Activated CD4-positive, alpha-beta T cell treated with anti-CD3 and anti-CD28 coated beads for 1 hour (primary cell): ENCODE measurements at regions not wholly inside any gene's neighbourhood (a gene's known extent, or its start where the extent isn't known, plus 50 kb on each side); places are given as distances from the start of the nearest gene placed in this dataset.

Source experiments
- DNase-seq: peaks from one replicate; pipeline ENCODE4 v3.0.0-alpha.2; 2020

DNA sequence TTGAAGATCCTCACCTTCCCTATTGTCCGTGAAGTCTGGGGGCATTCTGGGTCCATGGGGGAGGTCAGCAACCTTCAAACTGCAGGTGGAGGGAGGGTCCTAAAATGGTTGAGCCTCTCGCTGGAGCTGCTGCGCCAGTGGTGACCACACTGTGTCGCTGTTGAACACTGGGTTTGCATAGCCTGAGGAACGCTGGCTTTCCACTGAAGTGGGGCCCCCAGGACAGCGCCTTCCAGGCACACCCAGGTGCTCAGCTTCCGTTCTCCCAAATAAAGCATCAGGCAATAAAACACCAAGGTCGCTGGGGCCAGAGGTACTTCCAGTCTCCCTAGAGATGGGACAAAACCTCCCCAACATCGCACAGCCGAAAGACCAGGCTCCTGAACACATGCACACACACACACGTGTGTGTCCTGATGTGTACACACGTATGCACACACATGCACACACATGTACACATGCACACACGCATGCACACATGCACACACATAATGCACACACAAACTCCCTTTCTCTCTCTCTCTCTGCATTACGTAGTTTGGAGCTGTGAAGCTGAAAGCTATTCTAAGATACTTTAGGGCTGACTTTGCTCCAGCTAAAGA, 120.6 kb downstream of the IRF8 start:
- no peak for DNase-seq

GRCh38 chr16:86020971-86021370, 122.0 kb downstream of the IRF8 start:
- no peak for DNase-seq

DNA sequence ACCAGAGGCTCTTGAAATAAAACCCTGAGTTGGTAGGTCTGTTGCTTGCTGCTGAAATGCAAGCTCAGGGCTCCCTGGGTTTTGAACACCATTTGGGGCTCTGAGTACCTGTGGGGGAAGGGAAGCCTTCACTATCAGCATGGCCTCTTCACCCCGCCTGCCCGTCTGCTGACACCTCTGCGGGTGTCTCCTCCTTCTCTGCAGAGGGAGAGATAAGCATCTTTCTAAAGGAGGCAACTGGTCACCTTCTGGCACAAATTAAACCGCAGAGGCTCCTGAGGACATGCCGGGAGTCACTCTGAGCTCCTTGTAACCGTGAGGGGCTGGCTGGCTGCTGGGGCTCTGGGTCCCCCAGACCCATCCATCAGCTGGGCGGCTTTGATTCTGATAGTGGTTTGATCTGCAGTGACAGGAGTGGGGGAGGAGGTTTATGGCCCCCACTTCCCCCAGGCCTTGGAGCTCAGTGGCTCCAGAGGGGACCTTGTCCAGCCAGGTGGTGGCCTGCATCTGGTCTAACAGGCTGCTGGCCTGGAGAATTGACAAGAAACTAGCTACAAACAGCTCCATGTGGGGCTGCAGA, 123.5 kb downstream of the IRF8 start:
- DNase-seq, result no peak

- no peak for DNase-seq
Measured at GRCh38 chr16:86024210-86024609, 125.2 kb downstream of the IRF8 start.

- no peak for DNase-seq
Measured at GRCh38 chr16:86025706-86026105, 126.7 kb downstream of the IRF8 start.

DNA sequence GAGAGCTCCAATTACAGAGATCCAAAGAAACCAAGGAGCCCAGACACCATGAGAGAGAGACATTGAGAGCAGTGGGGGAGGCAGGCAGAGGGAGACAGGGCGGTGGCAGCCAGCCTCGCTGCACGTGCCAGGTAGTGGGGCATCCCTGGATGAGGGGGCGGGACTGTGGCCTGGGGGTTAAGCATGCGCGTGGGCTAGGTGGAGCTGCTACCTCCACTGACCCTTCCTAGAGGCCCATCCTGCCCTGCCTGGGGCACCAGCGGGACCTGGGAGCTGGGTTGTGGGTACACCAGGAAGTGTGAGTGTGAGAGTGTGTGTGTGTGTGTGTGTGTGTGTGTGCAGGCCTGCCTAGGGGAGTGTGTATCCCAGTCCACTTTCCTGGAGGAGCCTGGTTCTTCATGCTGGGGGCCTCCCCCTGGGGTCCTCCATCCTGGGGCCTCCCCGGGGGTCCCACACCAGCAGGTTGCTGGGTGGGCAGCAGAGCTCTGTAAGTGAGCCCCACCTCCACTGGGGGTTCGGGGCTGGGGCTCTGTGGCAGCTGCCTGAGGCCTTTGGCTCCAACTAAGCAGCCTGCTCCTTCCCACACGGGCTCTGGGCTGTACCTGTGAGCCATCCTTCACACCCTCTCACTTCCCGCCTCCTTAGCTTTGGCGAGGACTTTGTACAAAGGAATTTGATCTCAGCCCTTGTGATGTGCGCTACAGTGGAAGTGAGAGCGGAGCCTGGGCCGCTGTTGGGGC, 127.4 kb downstream of the IRF8 start:
- DNase-seq, result no peak

DNA sequence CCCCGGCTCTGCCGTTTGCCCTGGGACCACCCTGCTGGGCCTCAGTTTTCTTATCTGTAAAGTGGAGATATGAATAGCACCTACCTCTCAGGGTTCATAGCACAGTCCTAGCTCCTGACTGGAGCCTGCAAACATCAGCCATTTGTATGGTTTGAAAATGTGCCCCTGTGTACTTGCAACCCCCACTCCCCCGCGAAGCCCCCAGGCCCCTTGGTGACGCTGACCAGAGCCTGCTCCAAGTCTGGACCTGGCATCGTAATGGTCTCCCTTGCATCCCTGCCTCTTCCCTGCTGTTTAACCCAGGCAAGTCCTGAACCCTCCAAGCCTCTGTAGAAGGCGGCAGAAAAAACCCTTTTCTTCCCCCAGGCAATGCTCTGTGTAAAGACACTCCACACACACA, 128.0 kb downstream of the IRF8 start:
- no peak for DNase-seq

- DNase-seq, result no peak
Measured at GRCh38 chr16:86027373-86028126, 128.6 kb downstream of the IRF8 start.

DNA sequence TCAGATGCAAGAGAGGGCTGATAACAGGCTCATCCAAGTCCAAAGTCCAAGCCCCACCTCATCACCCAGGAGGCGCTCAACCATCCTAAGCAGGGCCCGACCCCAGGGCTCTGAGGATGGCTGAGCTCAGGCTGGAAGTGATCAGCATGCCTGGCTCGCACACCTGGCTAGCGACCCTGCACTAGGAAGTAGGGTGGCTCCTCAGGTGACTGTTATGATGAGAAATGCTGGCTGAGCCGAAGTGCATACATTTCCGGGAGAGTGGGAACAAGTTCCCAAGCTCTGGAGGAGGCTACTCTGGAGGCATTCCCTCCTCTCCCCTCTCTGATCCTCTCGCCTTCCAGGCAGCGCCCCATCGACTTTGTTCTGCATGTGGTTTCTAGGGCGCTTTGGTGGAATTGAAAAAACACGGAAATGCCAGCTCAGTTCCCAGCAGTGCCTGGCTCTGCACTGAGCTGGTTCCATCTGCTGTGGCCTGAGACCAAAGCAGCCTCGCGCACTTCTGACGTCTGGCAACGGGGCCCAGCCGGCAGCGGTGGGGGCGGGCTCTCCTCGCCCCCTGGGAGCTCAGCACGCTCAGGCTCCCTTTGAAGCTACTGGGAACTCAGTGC, 130.3 kb downstream of the IRF8 start:
- DNase-seq, result no peak

GRCh38 chr16:86030116-86030515, 131.2 kb downstream of the IRF8 start:
- no peak for DNase-seq

- no peak for DNase-seq
Measured at GRCh38 chr16:86031141-86031678, 132.2 kb downstream of the IRF8 start.

DNA sequence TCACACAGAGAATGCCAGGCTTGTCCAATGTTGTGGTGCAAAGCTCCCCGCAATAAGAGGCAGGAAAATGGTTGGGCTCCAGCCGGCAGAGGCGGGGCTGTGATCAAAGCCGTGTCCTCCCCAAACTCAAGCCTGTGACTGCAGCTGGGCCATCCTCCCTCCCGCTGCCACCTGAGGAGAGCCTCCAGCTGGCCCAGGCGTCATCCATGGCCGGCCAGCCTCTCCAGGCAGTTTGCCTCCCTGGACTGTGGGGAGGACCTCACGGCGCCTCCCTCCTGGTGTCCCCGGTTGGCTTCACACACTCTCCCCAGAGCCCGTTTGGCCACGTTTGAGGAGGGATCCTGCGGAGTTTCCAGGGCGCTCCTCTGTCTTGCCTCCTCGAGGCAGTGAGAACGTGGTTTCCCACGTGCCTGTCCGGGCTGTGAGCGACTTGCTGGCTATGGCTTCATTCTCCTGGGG, 134.1 kb downstream of the IRF8 start:
- no peak for DNase-seq

DNA sequence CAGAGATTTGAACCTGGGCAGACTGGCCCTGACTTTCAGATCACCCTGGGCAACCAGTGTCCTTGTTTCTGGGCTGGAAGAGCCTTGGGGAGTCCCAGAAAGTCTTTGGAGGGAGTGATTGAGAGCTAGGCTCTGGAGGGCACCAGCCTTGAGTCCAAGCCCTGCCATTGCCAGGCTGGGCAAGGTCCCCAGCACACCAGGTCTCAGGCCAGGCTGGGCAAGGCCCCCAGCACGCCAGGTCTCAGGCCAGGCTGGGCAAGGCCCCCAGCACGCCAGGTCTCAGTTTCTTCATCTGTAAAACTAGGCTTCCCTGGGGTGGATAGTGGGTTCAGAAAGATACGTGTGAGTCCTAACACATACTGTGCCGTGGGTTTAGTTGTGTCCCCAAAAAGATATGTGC, 135.0 kb downstream of the IRF8 start:
- DNase-seq, result no peak

GRCh38 chr16:86034421-86034919, 135.5 kb downstream of the IRF8 start:
- DNase-seq, result no peak

DNA sequence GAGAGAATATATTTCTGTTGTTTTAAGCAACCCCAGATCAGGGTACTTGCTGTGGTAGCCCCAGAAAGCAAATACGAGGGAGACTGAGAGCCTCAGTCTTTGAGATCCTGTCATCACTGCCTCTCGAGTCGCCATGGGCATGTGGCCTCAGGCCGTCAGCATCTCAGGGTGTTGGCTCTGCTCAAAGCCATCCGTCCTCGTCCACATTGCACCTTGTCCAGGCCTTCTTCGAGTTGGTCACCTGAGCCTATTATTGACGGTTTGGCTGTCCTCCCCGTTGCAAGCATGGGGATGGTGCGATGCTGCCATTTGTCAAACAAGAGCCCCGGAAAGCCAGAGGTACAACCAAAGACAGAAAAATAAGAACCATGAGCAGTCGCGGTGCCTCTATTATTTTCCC, 136.9 kb downstream of the IRF8 start:
- no peak for DNase-seq

- DNase-seq, result no peak
Measured at GRCh38 chr16:86037999-86038925, 139.3 kb downstream of the IRF8 start.

DNA sequence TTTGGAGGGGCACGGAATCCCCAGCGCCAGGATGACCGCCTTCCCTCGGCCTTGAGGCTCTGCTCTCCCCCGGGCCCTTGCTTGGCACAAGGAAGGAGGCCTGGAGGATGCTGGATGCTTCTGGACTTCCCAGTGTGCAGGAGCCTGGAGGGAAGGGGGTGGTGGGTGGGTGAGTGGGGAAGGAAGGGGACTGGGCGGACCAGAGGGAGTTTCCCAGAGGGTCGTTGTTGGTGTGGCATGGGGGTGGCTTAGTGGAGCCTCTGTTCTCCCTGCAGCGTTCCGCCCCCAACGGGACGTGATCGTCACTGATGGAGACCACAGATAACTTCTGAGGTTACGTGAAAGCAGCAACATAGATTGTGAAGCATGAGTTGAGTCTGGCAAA, 140.0 kb downstream of the IRF8 start:
- DNase-seq, result no peak

- no peak for DNase-seq
Measured at GRCh38 chr16:86039606-86040005, 140.6 kb downstream of the IRF8 start.

- DNase-seq, result no peak
Measured at GRCh38 chr16:86040496-86040895, 141.5 kb downstream of the IRF8 start.

GRCh38 chr16:86041215-86041614, 142.3 kb downstream of the IRF8 start:
- DNase-seq, result no peak

DNA sequence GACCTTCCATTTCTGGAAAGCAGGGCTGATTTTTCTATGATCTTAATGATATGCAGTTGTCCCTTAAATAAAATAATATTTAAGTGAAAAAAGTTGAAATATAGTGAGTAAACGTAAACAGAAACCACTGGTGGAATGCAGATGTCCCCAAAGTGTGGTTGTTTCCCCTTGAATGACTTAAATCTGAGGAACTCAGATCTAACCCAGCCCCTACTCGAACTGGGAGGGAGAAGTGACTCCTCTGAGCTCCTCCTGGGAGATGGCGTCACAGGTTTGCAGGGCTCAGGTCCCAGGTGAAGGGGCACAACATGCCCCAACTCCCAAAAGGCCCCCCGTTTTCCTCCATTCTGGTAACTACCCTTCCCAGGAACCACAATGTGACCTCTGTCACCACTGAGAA, 142.8 kb downstream of the IRF8 start:
- no peak for DNase-seq

DNA sequence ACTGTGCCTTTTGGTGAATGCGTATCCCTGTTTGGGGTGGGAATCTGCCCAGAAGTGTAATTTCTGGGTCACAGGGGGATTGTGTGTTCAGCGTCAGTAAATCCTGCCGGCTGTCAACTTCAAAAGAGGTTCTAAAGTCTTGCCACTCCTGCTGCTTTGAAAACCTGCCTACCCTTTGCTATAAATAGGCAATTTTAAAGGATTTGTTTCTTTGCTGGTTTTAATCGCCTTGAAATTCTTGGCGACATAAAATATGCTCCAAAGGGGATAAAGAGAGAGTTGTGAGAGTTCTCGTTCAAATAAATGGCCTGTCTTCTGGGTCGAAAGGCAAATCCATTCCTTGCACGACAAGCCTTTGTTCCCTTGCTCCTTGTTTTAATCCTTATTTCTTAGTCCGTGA, 143.4 kb downstream of the IRF8 start:
- no peak for DNase-seq
